ENCODE measurements at regions not wholly inside any gene's neighbourhood (a gene's known extent, or its start where the extent isn't known, plus 50 kb on each side); places are given as distances from the start of the nearest gene placed in this dataset.

DNA sequence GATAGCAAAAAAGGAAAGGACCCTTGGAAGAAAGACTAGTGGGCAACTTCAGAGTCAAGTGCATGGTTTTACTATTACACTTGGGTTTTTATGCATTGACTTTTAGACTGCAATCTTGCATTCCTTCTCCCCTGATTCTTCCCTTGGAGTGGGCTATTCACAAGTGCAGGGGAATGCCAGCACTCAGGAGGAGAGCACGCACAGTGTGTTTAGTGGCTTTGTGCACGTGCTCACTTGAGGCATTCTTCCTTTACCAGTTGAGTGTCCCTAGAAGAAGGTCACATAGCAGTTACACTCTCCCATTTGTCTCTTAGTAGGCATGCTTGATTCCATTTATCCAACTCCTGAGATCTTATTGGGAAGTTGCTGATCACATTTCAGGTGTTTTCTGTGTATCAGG is 351.1 kb upstream of the HSFY2 start:
- Mint-ChIP-seq H3K27me3 (ENCODE audit: low read depth) (peaks cover 12% of the 10 kb centered on the region), H3K4me3 (no peak overlapping the region), H3K27ac (no peak overlapping the region), H3K4me1 (ENCODE audit: low read depth) (no peaks in the 10 kb centered on the region), H3K36me3 (ENCODE audit: low read depth) (no peaks in the 10 kb centered on the region), H3K9me3 (no peaks in the 10 kb centered on the region)
- DNase-seq (ENCODE audit: low spot score): no peak

- DNase-seq (ENCODE audit: low spot score): no peak
- H3K36me3 Mint-ChIP-seq (ENCODE audit: low read depth): no peaks in the 10 kb centered on the region
- H3K27me3 Mint-ChIP-seq (ENCODE audit: low read depth): peaks cover 11% of the 10 kb centered on the region
- H3K4me1 Mint-ChIP-seq (ENCODE audit: low read depth): no peaks in the 10 kb centered on the region
- no peak overlapping the region for H3K4me3 Mint-ChIP-seq
- no peak overlapping the region for H3K27ac Mint-ChIP-seq
- H3K9me3 Mint-ChIP-seq: no peaks in the 10 kb centered on the region
Observed at GRCh38 chrY:19122450-19122849, 348.9 kb upstream of the HSFY2 start.

DNA sequence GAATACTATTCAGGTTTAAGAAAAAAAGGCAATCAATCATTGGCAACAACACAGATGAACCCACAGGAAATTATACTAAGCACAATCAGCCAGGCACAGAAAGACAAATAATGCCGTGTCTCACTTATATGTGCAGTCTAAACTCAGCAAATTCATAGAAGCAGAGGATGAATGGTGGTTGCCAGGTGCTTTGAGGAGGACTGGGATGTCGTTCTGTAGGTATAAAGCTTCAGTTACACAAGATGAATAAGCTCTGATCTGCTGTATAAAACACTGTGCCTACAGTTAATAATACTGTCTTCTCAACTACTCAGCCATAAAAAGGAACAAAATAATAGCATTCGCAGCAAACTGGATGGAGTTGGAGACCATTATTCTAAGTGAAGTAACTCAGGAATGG is 324.8 kb upstream of the HSFY2 start:
- no peak overlapping the region for H3K4me3 Mint-ChIP-seq
- no peaks in the 10 kb centered on the region for H3K4me1 Mint-ChIP-seq (ENCODE audit: low read depth)
- no peaks in the 10 kb centered on the region for H3K9me3 Mint-ChIP-seq
- DNase-seq (ENCODE audit: low spot score): no peak
- no peak overlapping the region for H3K27ac Mint-ChIP-seq
- no peaks in the 10 kb centered on the region for H3K36me3 Mint-ChIP-seq (ENCODE audit: low read depth)
- peaks cover 9% of the 10 kb centered on the region for H3K27me3 Mint-ChIP-seq (ENCODE audit: low read depth)

- DNase-seq (ENCODE audit: low spot score): no peak
- Mint-ChIP-seq H3K27me3 (ENCODE audit: low read depth) (peaks cover 20% of the 10 kb centered on the region), H3K27ac (no peak overlapping the region), H3K9me3 (no peaks in the 10 kb centered on the region), H3K4me3 (no peak overlapping the region), H3K36me3 (ENCODE audit: low read depth) (no peaks in the 10 kb centered on the region), H3K4me1 (ENCODE audit: low read depth) (no peaks in the 10 kb centered on the region)
Observed at GRCh38 chrY:19095460-19095859, 321.9 kb upstream of the HSFY2 start.

GRCh38 chrY:19083006-19083405 is 309.5 kb upstream of the HSFY2 start:
- H3K4me3 Mint-ChIP-seq: no peak overlapping the region
- no peaks in the 10 kb centered on the region for H3K9me3 Mint-ChIP-seq
- H3K27me3 Mint-ChIP-seq (ENCODE audit: low read depth): peaks cover 14% of the 10 kb centered on the region
- H3K36me3 Mint-ChIP-seq (ENCODE audit: low read depth): peaks cover 2% of the 10 kb centered on the region
- DNase-seq (ENCODE audit: low spot score): no peak
- no peaks in the 10 kb centered on the region for H3K4me1 Mint-ChIP-seq (ENCODE audit: low read depth)
- H3K27ac Mint-ChIP-seq: no peak overlapping the region

GRCh38 chrY:19077698-19078113 is 304.2 kb upstream of the HSFY2 start:
- Mint-ChIP-seq H3K27ac (peak overlapping the region; percentile 76), H3K4me3 (peak overlapping the region; percentile 81), H3K36me3 (ENCODE audit: low read depth) (peaks cover 2% of the 10 kb centered on the region), H3K4me1 (ENCODE audit: low read depth) (peaks cover 11% of the 10 kb centered on the region), H3K9me3 (no peaks in the 10 kb centered on the region), H3K27me3 (ENCODE audit: low read depth) (peaks cover 10% of the 10 kb centered on the region)
- DNase-seq (ENCODE audit: low spot score): no peak

DNA sequence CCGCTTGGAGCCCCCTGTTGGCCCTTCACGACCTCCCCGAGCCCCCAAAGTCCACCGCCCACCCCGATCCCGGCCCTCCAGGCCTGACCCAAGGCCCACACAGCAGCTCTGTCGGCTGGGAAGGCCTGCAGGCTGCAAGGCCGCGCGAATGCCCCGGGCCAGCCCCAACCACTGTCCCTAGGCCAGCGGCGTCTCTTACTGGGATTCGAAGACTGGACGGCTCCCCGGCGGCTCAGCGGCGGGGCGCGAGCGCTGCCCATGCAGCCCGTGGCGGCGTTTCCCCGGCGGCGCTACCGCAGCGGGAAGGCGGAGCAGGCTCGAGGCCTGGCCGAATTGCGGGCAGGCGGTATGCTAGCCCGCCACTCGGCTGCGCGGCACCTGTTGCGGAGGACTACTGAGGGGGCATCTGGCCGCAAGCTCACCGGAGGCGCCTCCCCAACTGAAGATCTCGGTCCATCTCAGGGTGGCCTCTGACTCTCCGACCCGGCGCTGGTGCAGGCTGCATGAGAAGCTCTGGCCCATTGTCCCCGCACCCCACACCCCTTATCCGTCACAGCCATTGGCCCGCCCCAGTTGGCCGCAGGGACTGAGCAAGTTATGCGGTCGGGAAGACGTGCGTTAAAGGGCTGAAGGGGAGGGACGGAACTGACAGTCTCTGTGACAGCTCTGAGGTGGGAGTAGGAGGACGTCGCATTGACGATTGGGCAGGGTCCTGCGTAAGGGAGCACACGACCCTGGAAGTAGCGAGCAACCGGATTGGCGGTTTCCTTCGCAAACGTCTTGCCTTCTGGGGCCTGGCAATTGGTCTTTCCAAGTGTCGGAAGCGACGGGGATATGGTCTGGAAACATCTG is 303.5 kb upstream of the HSFY2 start:
- DNase-seq (ENCODE audit: low spot score): peak; percentile 21
- Mint-ChIP-seq H3K4me1 (ENCODE audit: low read depth) (peaks cover 11% of the 10 kb centered on the region), H3K27me3 (ENCODE audit: low read depth) (peaks cover 7% of the 10 kb centered on the region), H3K27ac (peak overlapping the region; percentile 76), H3K9me3 (no peaks in the 10 kb centered on the region), H3K36me3 (ENCODE audit: low read depth) (peaks cover 2% of the 10 kb centered on the region), H3K4me3 (peak overlapping the region; percentile 81)

DNA sequence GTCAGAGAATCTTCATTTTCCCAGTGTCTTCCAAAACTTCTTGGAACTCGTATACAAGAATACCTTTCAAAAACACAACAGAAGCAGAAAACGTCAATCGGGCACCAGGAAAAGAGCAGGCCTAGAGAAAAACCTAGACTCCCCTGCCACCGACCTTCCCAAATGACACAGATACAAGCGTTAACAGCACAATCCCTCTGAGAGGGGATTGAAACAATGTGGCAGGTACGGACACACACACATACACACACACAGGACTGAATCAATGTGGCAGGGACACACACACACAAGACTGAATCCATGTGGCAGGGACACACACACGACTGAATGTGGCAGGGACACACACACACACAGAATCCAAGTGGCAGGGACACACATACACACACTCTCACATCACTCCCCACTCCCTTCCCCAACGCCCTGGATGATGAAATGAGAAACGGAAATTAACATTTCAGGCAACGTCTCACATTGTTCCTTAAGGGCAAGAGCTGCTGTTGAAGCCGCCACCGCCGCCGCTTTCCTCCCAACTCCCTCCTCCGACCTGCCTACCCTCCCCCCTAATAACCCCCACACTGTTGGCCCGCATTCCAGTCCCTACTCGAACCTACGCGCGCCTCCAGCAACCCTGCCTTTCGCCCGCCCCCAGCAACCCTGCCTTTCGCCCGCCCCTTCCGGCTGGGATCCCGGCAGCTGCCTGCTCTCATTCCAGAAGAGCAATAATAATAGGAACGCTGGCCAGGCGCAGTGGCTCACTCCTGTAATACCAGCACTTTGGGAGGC is 302.1 kb upstream of the HSFY2 start:
- H3K9me3 Mint-ChIP-seq: no peaks in the 10 kb centered on the region
- DNase-seq (ENCODE audit: low spot score): peak; percentile 30
- H3K36me3 Mint-ChIP-seq (ENCODE audit: low read depth): no peaks in the 10 kb centered on the region
- H3K4me3 Mint-ChIP-seq: peak overlapping the region; percentile 83
- H3K27ac Mint-ChIP-seq: peak overlapping the region; percentile 71
- H3K27me3 Mint-ChIP-seq (ENCODE audit: low read depth): peaks cover 4% of the 10 kb centered on the region
- peaks cover 11% of the 10 kb centered on the region for H3K4me1 Mint-ChIP-seq (ENCODE audit: low read depth)

- H3K27ac Mint-ChIP-seq: no peak overlapping the region
- DNase-seq (ENCODE audit: low spot score): no peak
- no peaks in the 10 kb centered on the region for H3K36me3 Mint-ChIP-seq (ENCODE audit: low read depth)
- no peaks in the 10 kb centered on the region for H3K27me3 Mint-ChIP-seq (ENCODE audit: low read depth)
- no peaks in the 10 kb centered on the region for H3K9me3 Mint-ChIP-seq
- H3K4me1 Mint-ChIP-seq (ENCODE audit: low read depth): peaks cover 3% of the 10 kb centered on the region
- H3K4me3 Mint-ChIP-seq: no peak overlapping the region
Observed at GRCh38 chrY:19067435-19067834, 293.9 kb upstream of the HSFY2 start.

- Mint-ChIP-seq H3K4me1 (ENCODE audit: low read depth) (peaks cover 3% of the 10 kb centered on the region), H3K36me3 (ENCODE audit: low read depth) (no peaks in the 10 kb centered on the region), H3K4me3 (no peak overlapping the region), H3K27me3 (ENCODE audit: low read depth) (no peaks in the 10 kb centered on the region), H3K9me3 (no peaks in the 10 kb centered on the region), H3K27ac (no peak overlapping the region)
- no peak for DNase-seq (ENCODE audit: low spot score)
Observed at GRCh38 chrY:19066447-19067190, 293.1 kb upstream of the HSFY2 start.

DNA sequence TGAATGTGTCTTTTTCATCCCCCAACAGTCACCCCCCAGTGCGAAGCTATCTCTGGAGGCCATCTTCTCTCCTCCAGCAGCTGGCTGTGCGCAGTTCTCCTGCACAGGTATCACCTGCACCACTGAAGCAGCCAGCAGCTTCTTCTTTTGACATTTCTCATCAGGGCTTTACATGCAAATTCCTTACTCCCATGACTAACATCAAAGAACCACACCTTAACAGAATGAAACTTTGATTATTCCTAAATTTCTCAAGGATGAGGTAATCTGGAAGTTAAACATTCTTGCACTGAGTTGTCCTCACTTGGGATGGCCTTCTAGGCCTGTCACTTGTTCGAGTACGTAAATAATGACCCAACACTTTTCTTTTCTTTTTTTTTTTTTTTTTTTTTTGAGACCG is 291.6 kb upstream of the HSFY2 start:
- H3K36me3 Mint-ChIP-seq (ENCODE audit: low read depth): no peaks in the 10 kb centered on the region
- H3K9me3 Mint-ChIP-seq: no peaks in the 10 kb centered on the region
- no peaks in the 10 kb centered on the region for H3K27me3 Mint-ChIP-seq (ENCODE audit: low read depth)
- H3K27ac Mint-ChIP-seq: no peak overlapping the region
- no peak for DNase-seq (ENCODE audit: low spot score)
- no peak overlapping the region for H3K4me3 Mint-ChIP-seq
- H3K4me1 Mint-ChIP-seq (ENCODE audit: low read depth): peaks cover 3% of the 10 kb centered on the region

DNA sequence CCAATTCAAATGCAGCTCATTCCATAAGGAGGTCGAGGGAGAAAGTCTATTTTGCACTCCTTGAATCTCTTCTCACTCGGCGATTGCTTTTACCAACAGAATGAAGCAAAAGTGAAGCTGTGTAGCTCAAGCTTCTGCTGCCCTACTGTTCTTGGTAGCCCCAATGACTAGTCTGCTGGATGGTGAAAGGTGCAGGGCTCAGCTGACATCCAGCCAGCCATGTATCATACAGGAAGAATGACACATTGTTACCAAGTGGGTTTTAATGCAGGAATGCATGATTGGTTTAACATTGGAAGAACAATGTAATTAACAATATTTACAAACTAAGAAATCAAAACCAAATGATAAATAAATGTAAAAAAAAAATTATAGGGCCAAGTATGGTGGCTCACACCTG is 286.2 kb upstream of the HSFY2 start:
- no peak overlapping the region for H3K27ac Mint-ChIP-seq
- no peak overlapping the region for H3K4me3 Mint-ChIP-seq
- H3K4me1 Mint-ChIP-seq (ENCODE audit: low read depth): no peaks in the 10 kb centered on the region
- H3K9me3 Mint-ChIP-seq: no peaks in the 10 kb centered on the region
- no peak for DNase-seq (ENCODE audit: low spot score)
- H3K36me3 Mint-ChIP-seq (ENCODE audit: low read depth): no peaks in the 10 kb centered on the region
- H3K27me3 Mint-ChIP-seq (ENCODE audit: low read depth): no peaks in the 10 kb centered on the region

- no peaks in the 10 kb centered on the region for H3K27me3 Mint-ChIP-seq (ENCODE audit: low read depth)
- no peaks in the 10 kb centered on the region for H3K9me3 Mint-ChIP-seq
- no peak overlapping the region for H3K27ac Mint-ChIP-seq
- no peaks in the 10 kb centered on the region for H3K4me1 Mint-ChIP-seq (ENCODE audit: low read depth)
- no peaks in the 10 kb centered on the region for H3K36me3 Mint-ChIP-seq (ENCODE audit: low read depth)
- no peak for DNase-seq (ENCODE audit: low spot score)
- H3K4me3 Mint-ChIP-seq: no peak overlapping the region
Observed at GRCh38 chrY:19058831-19059370, 285.4 kb upstream of the HSFY2 start.

DNA sequence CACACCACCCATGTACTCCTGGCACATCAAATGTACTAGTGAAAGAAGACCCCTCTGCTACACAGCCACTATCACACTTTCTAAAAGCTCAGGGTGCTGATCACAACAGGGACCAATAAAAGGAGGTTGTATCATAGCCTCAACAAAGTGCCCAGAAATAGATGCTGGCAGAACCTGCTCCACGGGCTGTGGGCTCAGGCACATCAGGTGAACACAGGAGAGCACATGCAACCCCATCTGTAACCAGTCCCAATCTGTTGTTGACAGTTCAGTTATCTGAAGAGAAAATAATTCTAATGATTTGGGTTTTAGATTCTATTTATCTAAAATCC is 282.6 kb upstream of the HSFY2 start:
- Mint-ChIP-seq H3K27me3 (ENCODE audit: low read depth) (no peaks in the 10 kb centered on the region), H3K27ac (no peak overlapping the region), H3K9me3 (no peaks in the 10 kb centered on the region), H3K4me3 (no peak overlapping the region), H3K4me1 (ENCODE audit: low read depth) (no peaks in the 10 kb centered on the region), H3K36me3 (ENCODE audit: low read depth) (no peaks in the 10 kb centered on the region)
- no peak for DNase-seq (ENCODE audit: low spot score)
